NCI-H2081 (cell line): ENCODE measurements at regions not wholly inside any gene's neighbourhood (a gene's known extent, or its start where the extent isn't known, plus 50 kb on each side); places are given as distances from the start of the nearest gene placed in this dataset.

ENCODE experiments used
- DNase-seq, 2 experiments: peaks; one replicate each; lab custom pipeline; 2025; lab: John Stamatoyannopoulos, UW

DNA sequence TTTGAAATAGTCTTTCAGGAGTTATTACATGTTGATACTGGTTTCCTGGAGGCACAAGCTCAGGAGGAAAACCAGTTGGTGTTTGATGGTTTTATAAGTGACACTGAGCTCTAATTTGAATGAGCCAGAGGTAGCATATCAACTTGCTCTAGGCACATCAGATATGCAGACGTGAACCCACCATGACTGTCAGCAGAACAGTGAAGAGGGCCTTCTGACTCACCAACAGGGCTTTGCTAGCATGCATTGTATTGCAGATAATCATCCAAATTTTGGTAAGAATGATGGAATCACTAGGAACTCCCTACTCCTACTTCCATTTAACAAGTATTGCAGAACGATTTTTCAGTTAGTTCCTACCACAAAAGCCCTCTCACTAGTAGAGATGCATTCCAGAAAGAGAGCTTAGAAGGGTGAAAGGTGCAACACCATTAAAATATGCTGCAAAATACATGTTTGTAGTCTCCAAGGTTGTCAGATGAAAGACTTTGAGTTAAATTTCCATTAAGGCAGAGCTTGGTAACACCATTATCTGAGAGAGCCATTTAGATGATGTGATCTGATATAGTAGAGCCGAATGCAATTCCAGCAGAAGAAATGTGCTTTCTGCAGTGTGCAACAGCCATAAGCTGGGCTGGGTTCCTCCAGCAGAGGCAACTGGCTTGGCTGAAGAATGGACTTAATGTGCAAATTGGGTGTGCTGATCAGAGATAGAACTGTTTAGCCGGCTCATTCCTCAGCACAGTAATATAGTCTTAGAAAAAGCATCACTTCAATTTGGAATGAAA lies 968.7 kb upstream of the ADGRB3 start:
- DNase-seq, result no peak

- no peak for DNase-seq
Measured at GRCh38 chr6:67664942-67665341, 970.1 kb upstream of the ADGRB3 start.

- no peak for DNase-seq
Measured at GRCh38 chr6:67663105-67663895, 971.8 kb upstream of the ADGRB3 start.

GRCh38 chr6:67653561-67653960 lies 981.5 kb upstream of the ADGRB3 start:
- DNase-seq, result no peak

DNA sequence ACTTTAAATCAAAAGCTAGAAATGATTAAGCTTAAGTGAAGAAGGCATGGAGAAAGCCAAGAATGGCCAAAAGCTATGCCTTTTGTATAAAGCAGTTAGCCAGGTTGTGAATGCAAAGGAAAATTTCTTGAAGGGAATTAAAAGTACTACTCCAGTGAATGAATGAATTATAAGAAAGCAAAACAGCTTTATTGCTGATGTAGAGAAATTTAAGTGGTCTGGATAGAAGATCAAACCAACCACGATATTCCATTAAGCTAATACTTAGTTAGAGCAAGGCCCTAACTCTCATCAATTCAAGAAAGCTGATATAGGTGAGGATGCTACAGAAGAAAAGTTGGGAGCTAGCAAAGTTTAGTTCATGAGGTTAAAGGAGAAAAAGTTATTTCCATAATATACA lies 988.5 kb upstream of the ADGRB3 start:
- DNase-seq, result no peak

- no peak for DNase-seq
Measured at GRCh38 chr6:67643281-67643680, 991.8 kb upstream of the ADGRB3 start.

DNA sequence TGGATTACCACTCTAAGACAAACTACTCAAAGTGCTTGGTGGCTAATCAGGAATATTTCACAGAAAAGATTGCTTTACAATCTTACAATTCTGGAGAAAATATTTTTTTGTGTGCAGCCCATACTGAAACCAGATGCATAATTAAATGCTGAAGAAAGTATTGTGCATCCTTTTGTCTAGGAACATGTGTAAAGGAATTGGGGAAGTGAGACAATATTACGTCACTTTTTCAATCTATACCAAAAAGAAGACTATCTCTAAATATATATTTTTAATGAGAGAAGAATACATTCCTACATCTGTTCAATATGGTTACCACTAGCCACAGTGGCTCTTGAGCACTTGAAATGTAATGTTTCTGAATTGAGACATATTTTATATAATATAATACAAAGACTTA lies 992.5 kb upstream of the ADGRB3 start:
- DNase-seq, result no peak

DNA sequence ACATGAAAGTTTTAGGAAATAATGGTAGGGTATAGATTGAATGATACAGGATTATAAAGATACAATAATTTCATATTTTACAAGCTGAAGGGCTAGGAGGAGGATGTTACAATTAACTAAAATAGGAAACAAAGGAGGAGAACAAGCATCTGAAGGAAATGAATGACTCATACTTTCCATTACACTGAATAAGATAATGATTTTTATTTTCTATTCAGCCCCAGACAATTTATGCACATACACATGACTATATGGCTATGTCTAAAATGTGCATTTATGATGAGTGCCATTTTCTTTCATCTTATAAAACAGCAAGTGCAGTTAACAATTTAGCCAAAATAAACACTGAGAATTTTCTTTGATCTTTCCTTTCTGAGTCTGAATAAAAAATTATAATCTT lies 994.6 kb upstream of the ADGRB3 start:
- no peak for DNase-seq

GRCh38 chr6:67639161-67639560 lies 995.9 kb upstream of the ADGRB3 start:
- no peak for DNase-seq

DNA sequence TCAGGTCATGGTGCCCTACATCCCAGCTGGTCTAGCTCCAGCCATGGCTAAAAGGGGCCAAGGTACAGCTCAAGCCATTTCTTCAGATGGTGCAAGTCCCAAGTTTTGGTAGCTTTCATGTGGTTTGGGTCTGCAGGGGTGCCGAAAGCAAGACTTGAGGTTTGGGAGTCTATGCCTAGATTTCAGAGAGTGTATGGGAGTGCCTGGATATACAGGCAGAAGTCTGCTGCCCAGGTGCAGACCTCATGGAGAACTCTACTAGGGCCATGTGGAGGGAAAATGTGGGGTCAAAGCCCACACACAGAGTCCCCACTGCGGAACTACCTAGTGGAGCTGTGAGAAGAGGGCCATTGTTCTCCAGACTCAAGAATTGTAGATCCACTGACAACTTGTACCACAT lies 1000.9 kb upstream of the ADGRB3 start:
- no peak for DNase-seq

DNA sequence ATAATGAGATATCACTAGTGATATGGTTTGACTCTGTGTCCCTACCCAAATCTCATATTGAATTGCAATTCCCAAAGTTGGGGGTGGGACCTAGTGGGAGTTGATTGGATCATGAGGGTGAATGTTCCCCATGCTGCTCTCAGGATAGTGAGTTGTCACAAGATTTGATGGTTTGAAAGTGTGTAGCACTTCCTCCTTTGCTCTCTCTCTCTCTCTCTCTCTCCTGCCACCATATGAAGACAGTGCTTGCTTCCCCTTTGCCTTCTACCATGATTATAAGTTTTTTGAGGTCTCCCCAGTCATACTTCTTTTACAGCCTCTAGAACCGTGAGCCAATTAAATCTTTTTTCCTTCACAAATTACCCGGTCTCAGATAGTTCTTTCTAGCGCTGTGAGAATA lies 1002.0 kb upstream of the ADGRB3 start:
- no peak for DNase-seq

GRCh38 chr6:67630146-67630545 lies 1004.9 kb upstream of the ADGRB3 start:
- DNase-seq, result no peak

DNA sequence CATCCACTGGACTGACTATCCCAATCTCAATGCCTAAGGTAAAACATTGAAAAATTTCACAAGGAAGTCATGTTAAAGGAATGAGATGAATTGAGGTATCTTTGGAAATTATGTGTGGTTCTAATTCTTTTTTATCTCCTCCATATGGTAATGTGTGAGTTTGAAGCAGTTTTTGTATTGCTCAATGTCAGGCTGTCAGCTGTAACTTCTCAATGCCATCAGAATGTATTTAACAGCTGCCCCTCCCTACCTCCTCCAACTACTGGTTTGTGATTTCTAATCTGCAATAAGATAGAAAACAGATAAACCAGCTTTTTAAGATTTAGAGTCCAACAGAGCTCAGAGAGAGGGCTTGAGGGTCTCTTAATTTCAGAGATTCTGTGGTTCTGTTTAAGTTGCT lies 1005.8 kb upstream of the ADGRB3 start:
- no peak for DNase-seq

DNA sequence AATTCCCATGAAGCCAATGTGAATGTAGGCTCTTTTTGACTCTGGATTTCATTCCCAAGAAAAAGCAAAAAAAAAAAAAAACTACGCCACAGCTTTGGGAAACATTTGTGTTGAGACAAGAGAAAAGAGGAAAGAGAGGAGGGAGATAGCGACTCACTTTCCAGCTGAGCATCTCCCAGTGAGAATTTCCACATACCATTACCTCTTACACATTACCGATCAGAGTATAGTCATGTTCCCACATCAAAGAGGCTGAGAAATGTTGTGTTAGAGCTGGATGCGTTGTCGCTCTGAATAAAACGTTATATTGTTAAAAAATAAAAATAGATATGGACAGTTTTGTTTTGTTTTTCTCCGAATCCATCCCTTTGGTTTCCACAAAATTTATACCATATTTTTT lies 1019.3 kb upstream of the ADGRB3 start:
- DNase-seq, result no peak

- peak in 1 of 2 experiments; percentile 59 for DNase-seq
Measured at GRCh38 chr6:67608099-67608749, 1026.9 kb upstream of the ADGRB3 start.

DNA sequence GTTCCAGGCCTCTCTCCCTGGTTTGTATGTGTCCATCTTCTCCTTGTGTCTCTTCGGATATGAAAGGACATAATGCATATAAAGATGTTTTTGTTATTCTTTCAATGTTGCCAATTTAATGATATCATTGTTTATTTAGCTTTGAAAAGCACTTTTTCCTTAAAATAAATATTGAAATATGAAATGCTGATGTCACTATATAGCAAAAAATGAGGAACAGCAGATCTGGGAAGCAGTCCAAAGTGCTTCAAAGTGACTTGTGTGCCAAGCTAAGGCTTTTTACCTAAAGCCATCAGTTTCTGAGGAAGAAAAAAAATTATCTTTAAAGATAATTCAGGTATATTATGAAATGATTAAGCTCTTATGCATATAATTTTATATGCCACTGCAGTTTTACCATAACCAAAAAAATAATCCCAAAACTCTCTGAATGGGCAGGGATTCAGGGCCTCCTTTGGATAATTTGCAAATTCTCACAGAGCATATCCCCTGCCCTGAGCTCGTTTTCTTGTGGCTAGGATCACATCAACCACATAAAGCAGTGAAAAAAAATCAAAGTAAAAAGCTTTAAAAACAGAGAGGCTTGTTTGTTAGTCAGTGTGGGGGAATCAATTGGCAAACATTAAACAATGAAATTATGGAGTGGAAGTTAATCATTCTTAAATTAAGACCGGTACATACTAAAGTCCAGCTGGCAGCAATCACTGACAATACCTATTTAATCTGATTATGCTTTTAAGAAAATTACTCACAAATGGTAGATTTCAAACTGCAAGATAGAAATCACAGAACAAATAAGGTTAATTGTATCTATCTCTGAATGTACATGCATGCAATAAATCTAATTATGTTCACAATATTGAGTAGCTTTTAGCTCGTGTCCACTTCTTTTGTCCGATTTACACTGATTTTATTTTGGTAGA lies 1027.9 kb upstream of the ADGRB3 start:
- peak; percentile 83 to 97 for DNase-seq

GRCh38 chr6:67594366-67594765 lies 1040.7 kb upstream of the ADGRB3 start:
- no peak for DNase-seq

- no peak for DNase-seq
Measured at GRCh38 chr6:67593247-67593646, 1041.8 kb upstream of the ADGRB3 start.

DNA sequence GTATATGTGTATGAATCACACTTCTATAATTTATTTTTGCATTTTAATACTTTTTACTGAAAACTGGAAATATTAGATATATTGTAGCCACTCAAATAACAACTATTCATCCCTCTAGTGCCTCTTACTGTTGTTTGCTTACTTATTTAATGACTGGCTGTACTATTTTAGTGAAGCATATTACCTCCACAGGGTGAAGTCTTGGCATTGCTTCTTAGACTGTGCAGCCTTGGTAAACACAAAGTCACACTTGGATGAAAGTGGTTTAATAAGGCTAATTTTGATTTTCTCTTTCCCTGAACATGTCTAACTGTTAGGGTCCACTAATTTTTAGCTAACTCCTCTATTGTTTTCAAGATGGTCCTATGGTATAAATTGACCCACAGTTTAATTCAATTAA lies 1043.2 kb upstream of the ADGRB3 start:
- DNase-seq, result no peak

DNA sequence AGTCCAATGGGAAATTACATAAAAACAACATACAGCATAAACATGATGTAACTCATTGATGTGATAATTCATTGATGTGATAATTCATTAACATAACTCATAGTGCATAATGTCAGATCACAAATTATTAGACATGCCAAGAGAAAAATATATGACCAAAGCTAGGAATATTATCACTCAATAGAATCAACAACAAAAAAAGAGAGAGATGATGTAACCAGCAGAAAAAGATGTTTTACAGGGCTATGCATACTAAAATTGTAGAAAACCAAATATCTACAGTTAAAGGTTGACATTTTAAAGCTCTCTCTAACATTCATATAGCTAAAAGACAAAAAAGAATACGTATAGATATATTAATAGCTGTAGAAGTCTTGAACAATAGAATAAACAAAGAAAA lies 1067.2 kb upstream of the ADGRB3 start:
- DNase-seq, result no peak

GRCh38 chr6:67563671-67564070 lies 1071.4 kb upstream of the ADGRB3 start:
- DNase-seq, result no peak

DNA sequence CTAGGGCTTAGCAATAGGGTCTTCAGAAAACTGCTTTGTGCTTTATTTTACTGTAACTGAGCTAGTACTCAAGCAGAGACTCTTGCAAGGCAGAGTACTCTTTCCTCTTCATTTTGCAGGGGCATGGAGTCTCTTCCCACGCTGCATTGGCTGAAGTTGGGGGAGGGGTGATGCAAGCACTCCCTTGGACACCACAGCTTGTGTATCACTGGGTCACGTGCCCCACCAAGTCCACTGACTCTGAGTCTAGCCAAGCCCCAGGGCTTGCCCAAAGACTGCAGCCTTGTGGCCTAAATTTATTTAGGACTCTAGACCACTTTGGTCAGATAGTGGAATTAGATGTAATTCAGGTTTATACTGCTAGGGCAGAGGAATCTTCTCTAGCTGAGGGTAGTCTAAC lies 1075.0 kb upstream of the ADGRB3 start:
- no peak for DNase-seq
